SU-DHL-6 (cell line): ENCODE measurements at regions not wholly inside any gene's neighbourhood (a gene's known extent, or its start where the extent isn't known, plus 50 kb on each side); places are given as distances from the start of the nearest gene placed in this dataset.

ENCODE experiments used
- CTCF ChIP-seq: fragments of 200-600 bp; sonication (generic); IDR thresholded peaks from one replicate; pipeline ENCODE4 v1.5.1; 2017; ENCODE audit warnings: antibody characterized with exemption, mild to moderate bottlenecking, low read length, moderate library complexity; ENCODE audit not compliant: insufficient read depth, poor library complexity, severe bottlenecking
- EZH2phosphoT487 ChIP-seq: fragments of 200-600 bp; sonication (generic), shearing (Covaris generic); conservative IDR thresholded peaks from 2 replicates; pipeline ENCODE4 v1.6.1; 2018; ENCODE audit warnings: mild to moderate bottlenecking, antibody characterized with exemption, low read length, moderate library complexity, mixed read lengths

- TF ChIP-seq CTCF (no peak), EZH2phosphoT487 (no peak)
Measured at GRCh38 chr7:47210281-47210854, 371.5 kb downstream of the TNS3 start.
